PC-9 (cell line): ENCODE measurements at regions not wholly inside any gene's neighbourhood (a gene's known extent, or its start where the extent isn't known, plus 50 kb on each side); places are given as distances from the start of the nearest gene placed in this dataset.

ENCODE experiments used
- CTCF ChIP-seq: fragments of 200-600 bp; sonication (generic); conservative IDR thresholded peaks from 2 replicates; pipeline ENCODE4 v1.6.1; 2017; ENCODE audit warnings: mixed run types, antibody characterized with exemption, mild to moderate bottlenecking, moderate library complexity
- EZH2 ChIP-seq: fragments of 200-600 bp; sonication (generic); IDR thresholded peaks from 2 replicates; pipeline ENCODE4 v1.8.0; 2017; ENCODE audit warnings: antibody characterized with exemption, low read depth

- no peak for TF ChIP-seq CTCF
- TF ChIP-seq EZH2: no peak
Measured at GRCh38 chr10:117790179-117790578, 247.6 kb downstream of the EMX2 start.
